WTC11 (cell line): ENCODE measurements at regions not wholly inside any gene's neighbourhood (a gene's known extent, or its start where the extent isn't known, plus 50 kb on each side); places are given as distances from the start of the nearest gene placed in this dataset.
A peak's percentile ranks its signal among the peaks of the same experiment; 100 is the strongest.

Source experiments
- ATAC-seq: fragments of 200-7000 bp; cut with Tn5 transposase; 2 replicates; pipeline ENCODE4 v1.10.0; 2021; ENCODE audit warnings: mild to moderate bottlenecking, moderate library complexity
- CTCF ChIA-PET: fragments of 300-600 bp; sonication (Branson Sonifier 250); formaldehyde crosslinking; loops from one replicate; lab custom pipeline; 2021; ENCODE audit warnings: antibody characterized with exemption; lab: Charles Lee
- POLR2A ChIA-PET: fragments of 350-600 bp; sonication (Branson Sonifier 250); formaldehyde crosslinking; loops from one replicate; lab custom pipeline; 2021; ENCODE audit warnings: antibody characterized with exemption; lab: Charles Lee
- DNase-seq: peaks from one replicate; pipeline ENCODE4 v3.0.0; 2021; ENCODE audit warnings: low spot score
- H3K27ac Mint-ChIP-seq: 2 replicates; pipeline ENCODE4 v1.8.0; 2021; ENCODE audit warnings: mixed read lengths
- H3K27me3 Mint-ChIP-seq: 2 replicates; pipeline ENCODE4 v1.8.0; 2021; ENCODE audit warnings: low read depth, mild to moderate bottlenecking, moderate library complexity, mixed read lengths
- H3K36me3 Mint-ChIP-seq: 2 replicates; pipeline ENCODE4 v1.8.0; 2021; ENCODE audit warnings: mixed read lengths
- H3K4me1 Mint-ChIP-seq: 2 replicates; pipeline ENCODE4 v1.8.0; 2022; ENCODE audit warnings: mixed read lengths
- H3K4me3 Mint-ChIP-seq: 2 replicates; pipeline ENCODE4 v1.8.0; 2021; ENCODE audit warnings: mild to moderate bottlenecking, moderate library complexity, mixed read lengths
- H3K9me3 Mint-ChIP-seq: 2 replicates; pipeline ENCODE4 v1.8.0; 2021; ENCODE audit warnings: mixed read lengths
- CREM ChIP-seq: sonication (generic); formaldehyde crosslinking; IDR thresholded peaks from 2 replicates; pipeline ENCODE4 v1.8.1; 2022; ENCODE audit warnings: mild to moderate bottlenecking, missing genetic modification reagents, moderate library complexity
- E2F4 ChIP-seq: sonication (generic); formaldehyde crosslinking; IDR thresholded peaks from 2 replicates; pipeline ENCODE4 v1.8.1; 2022; ENCODE audit warnings: low read depth, mild to moderate bottlenecking, moderate library complexity, missing genetic modification reagents, borderline replicate concordance
- FOXJ3 ChIP-seq: sonication (generic); formaldehyde crosslinking; IDR thresholded peaks from 2 replicates; pipeline ENCODE4 v1.9.0; 2021; ENCODE audit warnings: missing genetic modification reagents, mild to moderate bottlenecking, borderline replicate concordance
- FOXP1 ChIP-seq: sonication (generic); formaldehyde crosslinking; IDR thresholded peaks from 2 replicates; pipeline ENCODE4 v1.8.0; 2022; ENCODE audit warnings: missing genetic modification reagents, mild to moderate bottlenecking, moderate library complexity, borderline replicate concordance
- IRF2 ChIP-seq: sonication (generic); formaldehyde crosslinking; IDR thresholded peaks from 2 replicates; pipeline ENCODE4 v1.8.0; 2022; ENCODE audit warnings: low read depth, missing genetic modification reagents, borderline replicate concordance
- NFYB ChIP-seq: sonication (generic); formaldehyde crosslinking; conservative IDR thresholded peaks from 2 replicates; pipeline ENCODE4 v1.8.0; 2022; ENCODE audit warnings: low read depth, missing genetic modification reagents
- NR1H2 ChIP-seq: sonication (generic); formaldehyde crosslinking; IDR thresholded peaks from 2 replicates; pipeline ENCODE4 v1.9.0; 2021; ENCODE audit warnings: mild to moderate bottlenecking, moderate library complexity, missing genetic modification reagents
- PRDM15 ChIP-seq: sonication (generic); formaldehyde crosslinking; IDR thresholded peaks from 2 replicates; pipeline ENCODE4 v1.8.0; 2022; ENCODE audit warnings: missing genetic modification reagents
- RELA ChIP-seq: sonication (generic); formaldehyde crosslinking; IDR thresholded peaks from 2 replicates; pipeline ENCODE4 v1.8.1; 2022; ENCODE audit warnings: missing genetic modification reagents, mild to moderate bottlenecking, borderline replicate concordance
- TEAD4 ChIP-seq: sonication (generic); formaldehyde crosslinking; IDR thresholded peaks from 2 replicates; pipeline ENCODE4 v1.8.0; 2022; ENCODE audit warnings: mild to moderate bottlenecking, missing genetic modification reagents
- TF ChIP-seq, protein P1 (sequence below): sonication (generic); formaldehyde crosslinking; IDR thresholded peaks from 2 replicates; pipeline ENCODE4 v1.8.1; 2022; ENCODE audit warnings: mild to moderate bottlenecking, missing genetic modification reagents, moderate library complexity, borderline replicate concordance
- TF ChIP-seq, protein P2 (sequence below): fragments of 250-450 bp; sonication (Bioruptor Pico); IDR thresholded peaks from 2 replicates; pipeline ENCODE4 v1.9.0; 2021; ENCODE audit warnings: moderate library complexity, mild to moderate bottlenecking, inconsistent platforms, borderline replicate concordance
- TF ChIP-seq, protein P3 (sequence below): sonication (generic); formaldehyde crosslinking; IDR thresholded peaks from 2 replicates; pipeline ENCODE4 v1.8.1; 2023; ENCODE audit warnings: mild to moderate bottlenecking, missing genetic modification reagents, borderline replicate concordance
- TF ChIP-seq, protein P4 (sequence below): sonication (generic); formaldehyde crosslinking; IDR thresholded peaks from 2 replicates; pipeline ENCODE4 v1.8.0; 2023; ENCODE audit warnings: missing genetic modification reagents
- TF ChIP-seq, protein P5 (sequence below): fragments of 250-450 bp; sonication (Bioruptor Pico); IDR thresholded peaks from 2 replicates; pipeline ENCODE4 v2.1.2; 2022; ENCODE audit warnings: mild to moderate bottlenecking, moderate library complexity
- TF ChIP-seq, protein P6 (sequence below): sonication (generic); formaldehyde crosslinking; IDR thresholded peaks from 2 replicates; pipeline ENCODE4 v1.8.1; 2022; ENCODE audit warnings: low read depth, missing genetic modification reagents, borderline replicate concordance

DNA sequence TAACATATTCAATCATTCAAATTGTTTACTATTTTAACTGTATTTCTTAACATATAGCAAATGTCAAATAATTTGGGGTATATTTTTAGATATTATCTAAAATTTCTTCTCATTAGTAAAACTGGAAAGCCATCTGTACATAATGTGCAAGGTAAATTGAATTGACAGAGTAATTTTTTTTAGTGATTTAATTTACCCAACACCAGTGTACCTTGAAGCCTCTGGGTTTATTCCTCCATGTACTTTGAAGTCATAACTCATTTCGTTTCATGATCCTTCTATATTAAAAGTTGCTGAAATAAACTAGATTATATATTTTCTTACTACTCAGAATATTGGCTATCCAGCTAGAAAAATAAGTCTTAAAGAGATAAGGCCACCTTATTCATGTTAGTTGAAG is 674.9 kb downstream of the PRR16 start (continued):
- TF ChIP-seq, protein P1, sequence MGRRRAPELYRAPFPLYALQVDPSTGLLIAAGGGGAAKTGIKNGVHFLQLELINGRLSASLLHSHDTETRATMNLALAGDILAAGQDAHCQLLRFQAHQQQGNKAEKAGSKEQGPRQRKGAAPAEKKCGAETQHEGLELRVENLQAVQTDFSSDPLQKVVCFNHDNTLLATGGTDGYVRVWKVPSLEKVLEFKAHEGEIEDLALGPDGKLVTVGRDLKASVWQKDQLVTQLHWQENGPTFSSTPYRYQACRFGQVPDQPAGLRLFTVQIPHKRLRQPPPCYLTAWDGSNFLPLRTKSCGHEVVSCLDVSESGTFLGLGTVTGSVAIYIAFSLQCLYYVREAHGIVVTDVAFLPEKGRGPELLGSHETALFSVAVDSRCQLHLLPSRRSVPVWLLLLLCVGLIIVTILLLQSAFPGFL (CRISPR knock-in tag), result no peak
- TF ChIP-seq CREM (CRISPR knock-in tag), result no peak
- no peak for TF ChIP-seq NFYB (CRISPR knock-in tag)

- Mint-ChIP-seq H3K27me3 (no peaks in the 10 kb centered on the region), H3K4me1 (0 out of 2 replicates have a peak, but pooled peaks cover 2% of the 10 kb centered on the region), H3K9me3 (peaks cover 28% of the 10 kb centered on the region), H3K36me3 (peaks cover 13% of the 10 kb centered on the region), H3K27ac (peak overlapping the region; percentile 26; the same call in 1 of the 2 replicates), H3K4me3 (no peak overlapping the region)
- DNase-seq (no peak), ATAC-seq (no peak)
- ChIA-PET POLR2A (no interaction called here), CTCF (interaction anchor here (1.6 kb wide), 1 partner anchor 328 kb away, joined by 4 read pairs; no protein-coding TSS in a partner anchor)
- no peak for TF ChIP-seq PRDM15 (CRISPR knock-in tag)
- TF ChIP-seq IRF2 (CRISPR knock-in tag), result no peak
- TF ChIP-seq, protein P2, sequence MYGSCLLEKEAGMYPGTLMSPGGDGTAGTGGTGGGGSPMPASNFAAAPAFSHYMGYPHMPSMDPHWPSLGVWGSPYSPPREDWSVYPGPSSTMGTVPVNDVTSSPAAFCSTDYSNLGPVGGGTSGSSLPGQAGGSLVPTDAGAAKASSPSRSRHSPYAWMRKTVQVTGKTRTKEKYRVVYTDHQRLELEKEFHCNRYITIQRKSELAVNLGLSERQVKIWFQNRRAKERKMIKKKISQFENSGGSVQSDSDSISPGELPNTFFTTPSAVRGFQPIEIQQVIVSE, result no peak
- TF ChIP-seq FOXP1 (CRISPR knock-in tag), result no peak
- TF ChIP-seq, protein P3, sequence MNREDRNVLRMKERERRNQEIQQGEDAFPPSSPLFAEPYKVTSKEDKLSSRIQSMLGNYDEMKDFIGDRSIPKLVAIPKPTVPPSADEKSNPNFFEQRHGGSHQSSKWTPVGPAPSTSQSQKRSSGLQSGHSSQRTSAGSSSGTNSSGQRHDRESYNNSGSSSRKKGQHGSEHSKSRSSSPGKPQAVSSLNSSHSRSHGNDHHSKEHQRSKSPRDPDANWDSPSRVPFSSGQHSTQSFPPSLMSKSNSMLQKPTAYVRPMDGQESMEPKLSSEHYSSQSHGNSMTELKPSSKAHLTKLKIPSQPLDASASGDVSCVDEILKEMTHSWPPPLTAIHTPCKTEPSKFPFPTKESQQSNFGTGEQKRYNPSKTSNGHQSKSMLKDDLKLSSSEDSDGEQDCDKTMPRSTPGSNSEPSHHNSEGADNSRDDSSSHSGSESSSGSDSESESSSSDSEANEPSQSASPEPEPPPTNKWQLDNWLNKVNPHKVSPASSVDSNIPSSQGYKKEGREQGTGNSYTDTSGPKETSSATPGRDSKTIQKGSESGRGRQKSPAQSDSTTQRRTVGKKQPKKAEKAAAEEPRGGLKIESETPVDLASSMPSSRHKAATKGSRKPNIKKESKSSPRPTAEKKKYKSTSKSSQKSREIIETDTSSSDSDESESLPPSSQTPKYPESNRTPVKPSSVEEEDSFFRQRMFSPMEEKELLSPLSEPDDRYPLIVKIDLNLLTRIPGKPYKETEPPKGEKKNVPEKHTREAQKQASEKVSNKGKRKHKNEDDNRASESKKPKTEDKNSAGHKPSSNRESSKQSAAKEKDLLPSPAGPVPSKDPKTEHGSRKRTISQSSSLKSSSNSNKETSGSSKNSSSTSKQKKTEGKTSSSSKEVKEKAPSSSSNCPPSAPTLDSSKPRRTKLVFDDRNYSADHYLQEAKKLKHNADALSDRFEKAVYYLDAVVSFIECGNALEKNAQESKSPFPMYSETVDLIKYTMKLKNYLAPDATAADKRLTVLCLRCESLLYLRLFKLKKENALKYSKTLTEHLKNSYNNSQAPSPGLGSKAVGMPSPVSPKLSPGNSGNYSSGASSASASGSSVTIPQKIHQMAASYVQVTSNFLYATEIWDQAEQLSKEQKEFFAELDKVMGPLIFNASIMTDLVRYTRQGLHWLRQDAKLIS (CRISPR knock-in tag), result no peak
- TF ChIP-seq TEAD4 (CRISPR knock-in tag), result no peak
- TF ChIP-seq, protein P4, sequence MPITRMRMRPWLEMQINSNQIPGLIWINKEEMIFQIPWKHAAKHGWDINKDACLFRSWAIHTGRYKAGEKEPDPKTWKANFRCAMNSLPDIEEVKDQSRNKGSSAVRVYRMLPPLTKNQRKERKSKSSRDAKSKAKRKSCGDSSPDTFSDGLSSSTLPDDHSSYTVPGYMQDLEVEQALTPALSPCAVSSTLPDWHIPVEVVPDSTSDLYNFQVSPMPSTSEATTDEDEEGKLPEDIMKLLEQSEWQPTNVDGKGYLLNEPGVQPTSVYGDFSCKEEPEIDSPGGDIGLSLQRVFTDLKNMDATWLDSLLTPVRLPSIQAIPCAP (CRISPR knock-in tag), result no peak
- TF ChIP-seq, protein P5, sequence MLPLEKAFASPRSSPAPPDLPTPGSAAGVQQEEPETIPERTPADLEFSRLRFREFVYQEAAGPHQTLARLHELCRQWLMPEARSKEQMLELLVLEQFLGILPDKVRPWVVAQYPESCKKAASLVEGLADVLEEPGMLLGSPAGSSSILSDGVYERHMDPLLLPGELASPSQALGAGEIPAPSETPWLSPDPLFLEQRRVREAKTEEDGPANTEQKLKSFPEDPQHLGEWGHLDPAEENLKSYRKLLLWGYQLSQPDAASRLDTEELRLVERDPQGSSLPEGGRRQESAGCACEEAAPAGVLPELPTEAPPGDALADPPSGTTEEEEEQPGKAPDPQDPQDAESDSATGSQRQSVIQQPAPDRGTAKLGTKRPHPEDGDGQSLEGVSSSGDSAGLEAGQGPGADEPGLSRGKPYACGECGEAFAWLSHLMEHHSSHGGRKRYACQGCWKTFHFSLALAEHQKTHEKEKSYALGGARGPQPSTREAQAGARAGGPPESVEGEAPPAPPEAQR (CRISPR knock-in tag), result no peak
- TF ChIP-seq, protein P1 (CRISPR knock-in tag), result no peak
- TF ChIP-seq NR1H2 (CRISPR knock-in tag), result no peak
- TF ChIP-seq, protein P6, sequence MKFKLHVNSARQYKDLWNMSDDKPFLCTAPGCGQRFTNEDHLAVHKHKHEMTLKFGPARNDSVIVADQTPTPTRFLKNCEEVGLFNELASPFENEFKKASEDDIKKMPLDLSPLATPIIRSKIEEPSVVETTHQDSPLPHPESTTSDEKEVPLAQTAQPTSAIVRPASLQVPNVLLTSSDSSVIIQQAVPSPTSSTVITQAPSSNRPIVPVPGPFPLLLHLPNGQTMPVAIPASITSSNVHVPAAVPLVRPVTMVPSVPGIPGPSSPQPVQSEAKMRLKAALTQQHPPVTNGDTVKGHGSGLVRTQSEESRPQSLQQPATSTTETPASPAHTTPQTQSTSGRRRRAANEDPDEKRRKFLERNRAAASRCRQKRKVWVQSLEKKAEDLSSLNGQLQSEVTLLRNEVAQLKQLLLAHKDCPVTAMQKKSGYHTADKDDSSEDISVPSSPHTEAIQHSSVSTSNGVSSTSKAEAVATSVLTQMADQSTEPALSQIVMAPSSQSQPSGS (CRISPR knock-in tag), result no peak
- no peak for TF ChIP-seq FOXJ3 (CRISPR knock-in tag)
- TF ChIP-seq E2F4 (CRISPR knock-in tag), result no peak
- TF ChIP-seq RELA, result no peak
These were observed 680.7 kb downstream of the PRR16 start for GRCh38 chr5:121144764-121145163.
